HepG2 (cell line): ENCODE measurements at regions not wholly inside any gene's neighbourhood (a gene's known extent, or its start where the extent isn't known, plus 50 kb on each side); places are given as distances from the start of the nearest gene placed in this dataset.

Source experiments
- CHCHD3 ChIP-seq: sonication (generic); formaldehyde crosslinking; IDR thresholded peaks from 2 replicates; pipeline ENCODE4 v1.8.0; 2022; ENCODE audit warnings: mild to moderate bottlenecking, missing genetic modification reagents, moderate library complexity
- GABPB1 ChIP-seq: IDR thresholded peaks from 2 replicates; pipeline ENCODE4 v1.6.1; 2016; ENCODE audit warnings: mild to moderate bottlenecking, missing genetic modification reagents, moderate library complexity, missing compliant biosample characterization
- HDAC2 ChIP-seq: sonication (generic); formaldehyde crosslinking; IDR thresholded peaks from 2 replicates; pipeline ENCODE4 v1.4.0; 2020; ENCODE audit warnings: missing genetic modification reagents
- HNF4G ChIP-seq, 2 experiments: sonication (generic) in 1 of 2; formaldehyde crosslinking in 1 of 2; IDR thresholded peaks; 2 replicates each; pipeline versions ENCODE4 v1.4.0 to v1.6.1; 2011 to 2020; ENCODE audit warnings: borderline replicate concordance in 2 of 2, low read depth in 2 of 2, mild to moderate bottlenecking in 2 of 2, low read length in 1 of 2, missing genetic modification reagents in 1 of 2, moderate library complexity in 1 of 2
- KDM1A ChIP-seq: IDR thresholded peaks from 2 replicates; pipeline ENCODE4 v1.6.1; 2016; ENCODE audit warnings: missing compliant biosample characterization
- KLF13 ChIP-seq: sonication (generic); formaldehyde crosslinking; IDR thresholded peaks from 2 replicates; pipeline ENCODE4 v1.4.0; 2020; ENCODE audit warnings: mild to moderate bottlenecking, missing genetic modification reagents
- MED8 ChIP-seq: sonication (generic); formaldehyde crosslinking; IDR thresholded peaks from 2 replicates; pipeline ENCODE4 v1.8.1; 2023; ENCODE audit warnings: mild to moderate bottlenecking, missing genetic modification reagents; ENCODE audit not compliant: insufficient replicate concordance
- MEIS2 ChIP-seq: sonication (generic); formaldehyde crosslinking; IDR thresholded peaks from 2 replicates; pipeline ENCODE4 v1.9.0; 2021; ENCODE audit warnings: mild to moderate bottlenecking, missing genetic modification reagents
- MTA1 ChIP-seq: sonication (generic); formaldehyde crosslinking; IDR thresholded peaks from 2 replicates; pipeline ENCODE4 v1.4.0; 2020; ENCODE audit warnings: missing genetic modification reagents, mild to moderate bottlenecking, borderline replicate concordance
- NCOA2 ChIP-seq: sonication (generic); formaldehyde crosslinking; IDR thresholded peaks from 2 replicates; pipeline ENCODE4 v1.8.0; 2022; ENCODE audit warnings: inconsistent platforms
- NFATC3 ChIP-seq: sonication (generic); formaldehyde crosslinking; IDR thresholded peaks from 2 replicates; pipeline ENCODE4 v1.5.1; 2020; ENCODE audit warnings: mild to moderate bottlenecking, missing genetic modification reagents
- PHF20 ChIP-seq: sonication (generic); formaldehyde crosslinking; IDR thresholded peaks from 2 replicates; pipeline ENCODE4 v1.5.0; 2020; ENCODE audit warnings: mild to moderate bottlenecking, missing genetic modification reagents
- PHF5A ChIP-seq: IDR thresholded peaks from one replicate; pipeline ENCODE4 v1.6.1; 2018; ENCODE audit warnings: low read depth, missing genetic modification reagents; ENCODE audit not compliant: unreplicated experiment
- SP2 ChIP-seq: sonication (generic); formaldehyde crosslinking; IDR thresholded peaks from 2 replicates; pipeline ENCODE4 v1.5.1; 2020; ENCODE audit warnings: mild to moderate bottlenecking, missing genetic modification reagents
- ZFYVE20 ChIP-seq: sonication (generic); formaldehyde crosslinking; IDR thresholded peaks from 2 replicates; pipeline ENCODE4 v1.8.0; 2023; ENCODE audit warnings: low read depth, mild to moderate bottlenecking, moderate library complexity, missing genetic modification reagents, borderline replicate concordance
- ZNF331 ChIP-seq: sonication (generic); formaldehyde crosslinking; IDR thresholded peaks from 2 replicates; pipeline ENCODE4 v1.4.0; 2020; ENCODE audit warnings: missing genetic modification reagents
- ZNF644 ChIP-seq: IDR thresholded peaks from 2 replicates; pipeline ENCODE4 v1.6.1; 2016; ENCODE audit warnings: low read depth
- ZNF674 ChIP-seq: sonication (generic); formaldehyde crosslinking; IDR thresholded peaks from 2 replicates; pipeline ENCODE4 v1.5.0; 2020; ENCODE audit warnings: low read depth, mild to moderate bottlenecking, missing genetic modification reagents
- ZNF713 ChIP-seq: sonication (generic); formaldehyde crosslinking; IDR thresholded peaks from 2 replicates; pipeline ENCODE4 v1.4.0; 2020; ENCODE audit warnings: mild to moderate bottlenecking, missing genetic modification reagents
- TF ChIP-seq, protein P1 (sequence below): sonication (generic); formaldehyde crosslinking; IDR thresholded peaks from 2 replicates; pipeline ENCODE4 v1.5.0; 2020; ENCODE audit warnings: mild to moderate bottlenecking, missing genetic modification reagents, borderline replicate concordance
- TF ChIP-seq, protein P2 (sequence below): sonication (generic); formaldehyde crosslinking; IDR thresholded peaks from 2 replicates; pipeline ENCODE4 v1.5.1; 2020; ENCODE audit warnings: mild to moderate bottlenecking, moderate library complexity, missing genetic modification reagents
- TF ChIP-seq, protein P3 (sequence below): IDR thresholded peaks from 2 replicates; pipeline ENCODE4 v1.6.1; 2016; ENCODE audit warnings: missing genetic modification reagents, missing compliant biosample characterization

DNA sequence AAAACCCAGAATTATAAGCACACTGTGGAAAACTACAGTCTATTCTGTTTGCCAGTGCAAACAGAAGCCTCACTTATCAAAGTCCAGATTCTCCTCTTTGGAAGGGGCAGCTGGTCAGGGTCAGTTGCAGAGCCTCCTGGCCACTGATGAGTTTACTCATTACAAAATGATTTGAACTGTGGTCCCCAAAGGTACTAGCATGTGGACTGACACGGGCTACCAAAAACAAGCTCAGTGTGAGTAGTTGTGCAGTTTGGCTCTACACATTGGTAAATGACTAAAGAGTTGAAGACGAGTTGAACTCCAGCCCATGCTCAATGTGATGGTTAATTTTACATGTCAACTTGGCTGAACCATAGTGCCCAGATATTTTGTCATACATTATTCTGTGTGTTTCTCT, 221.5 kb downstream of the ZIC4 start (continued):
- no peak for TF ChIP-seq MED8 (CRISPR knock-in tag)
- TF ChIP-seq, protein P1, sequence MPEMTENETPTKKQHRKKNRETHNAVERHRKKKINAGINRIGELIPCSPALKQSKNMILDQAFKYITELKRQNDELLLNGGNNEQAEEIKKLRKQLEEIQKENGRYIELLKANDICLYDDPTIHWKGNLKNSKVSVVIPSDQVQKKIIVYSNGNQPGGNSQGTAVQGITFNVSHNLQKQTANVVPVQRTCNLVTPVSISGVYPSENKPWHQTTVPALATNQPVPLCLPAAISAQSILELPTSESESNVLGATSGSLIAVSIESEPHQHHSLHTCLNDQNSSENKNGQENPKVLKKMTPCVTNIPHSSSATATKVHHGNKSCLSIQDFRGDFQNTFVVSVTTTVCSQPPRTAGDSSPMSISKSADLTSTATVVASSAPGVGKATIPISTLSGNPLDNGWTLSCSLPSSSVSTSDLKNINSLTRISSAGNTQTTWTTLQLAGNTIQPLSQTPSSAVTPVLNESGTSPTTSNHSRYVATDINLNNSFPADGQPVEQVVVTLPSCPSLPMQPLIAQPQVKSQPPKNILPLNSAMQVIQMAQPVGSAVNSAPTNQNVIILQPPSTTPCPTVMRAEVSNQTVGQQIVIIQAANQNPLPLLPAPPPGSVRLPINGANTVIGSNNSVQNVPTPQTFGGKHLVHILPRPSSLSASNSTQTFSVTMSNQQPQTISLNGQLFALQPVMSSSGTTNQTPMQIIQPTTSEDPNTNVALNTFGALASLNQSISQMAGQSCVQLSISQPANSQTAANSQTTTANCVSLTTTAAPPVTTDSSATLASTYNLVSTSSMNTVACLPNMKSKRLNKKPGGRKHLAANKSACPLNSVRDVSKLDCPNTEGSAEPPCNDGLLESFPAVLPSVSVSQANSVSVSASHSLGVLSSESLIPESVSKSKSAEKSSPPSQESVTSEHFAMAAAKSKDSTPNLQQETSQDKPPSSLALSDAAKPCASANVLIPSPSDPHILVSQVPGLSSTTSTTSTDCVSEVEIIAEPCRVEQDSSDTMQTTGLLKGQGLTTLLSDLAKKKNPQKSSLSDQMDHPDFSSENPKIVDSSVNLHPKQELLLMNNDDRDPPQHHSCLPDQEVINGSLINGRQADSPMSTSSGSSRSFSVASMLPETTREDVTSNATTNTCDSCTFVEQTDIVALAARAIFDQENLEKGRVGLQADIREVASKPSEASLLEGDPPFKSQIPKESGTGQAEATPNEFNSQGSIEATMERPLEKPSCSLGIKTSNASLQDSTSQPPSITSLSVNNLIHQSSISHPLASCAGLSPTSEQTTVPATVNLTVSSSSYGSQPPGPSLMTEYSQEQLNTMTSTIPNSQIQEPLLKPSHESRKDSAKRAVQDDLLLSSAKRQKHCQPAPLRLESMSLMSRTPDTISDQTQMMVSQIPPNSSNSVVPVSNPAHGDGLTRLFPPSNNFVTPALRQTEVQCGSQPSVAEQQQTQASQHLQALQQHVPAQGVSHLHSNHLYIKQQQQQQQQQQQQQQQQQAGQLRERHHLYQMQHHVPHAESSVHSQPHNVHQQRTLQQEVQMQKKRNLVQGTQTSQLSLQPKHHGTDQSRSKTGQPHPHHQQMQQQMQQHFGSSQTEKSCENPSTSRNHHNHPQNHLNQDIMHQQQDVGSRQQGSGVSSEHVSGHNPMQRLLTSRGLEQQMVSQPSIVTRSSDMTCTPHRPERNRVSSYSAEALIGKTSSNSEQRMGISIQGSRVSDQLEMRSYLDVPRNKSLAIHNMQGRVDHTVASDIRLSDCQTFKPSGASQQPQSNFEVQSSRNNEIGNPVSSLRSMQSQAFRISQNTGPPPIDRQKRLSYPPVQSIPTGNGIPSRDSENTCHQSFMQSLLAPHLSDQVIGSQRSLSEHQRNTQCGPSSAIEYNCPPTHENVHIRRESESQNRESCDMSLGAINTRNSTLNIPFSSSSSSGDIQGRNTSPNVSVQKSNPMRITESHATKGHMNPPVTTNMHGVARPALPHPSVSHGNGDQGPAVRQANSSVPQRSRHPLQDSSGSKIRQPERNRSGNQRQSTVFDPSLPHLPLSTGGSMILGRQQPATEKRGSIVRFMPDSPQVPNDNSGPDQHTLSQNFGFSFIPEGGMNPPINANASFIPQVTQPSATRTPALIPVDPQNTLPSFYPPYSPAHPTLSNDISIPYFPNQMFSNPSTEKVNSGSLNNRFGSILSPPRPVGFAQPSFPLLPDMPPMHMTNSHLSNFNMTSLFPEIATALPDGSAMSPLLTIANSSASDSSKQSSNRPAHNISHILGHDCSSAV (CRISPR knock-in tag) = no peak
- TF ChIP-seq ZFYVE20 = no peak
- TF ChIP-seq NCOA2 (CRISPR knock-in tag) = peak; percentile 92
- TF ChIP-seq PHF5A (CRISPR knock-in tag) = no peak
- TF ChIP-seq, protein P2, sequence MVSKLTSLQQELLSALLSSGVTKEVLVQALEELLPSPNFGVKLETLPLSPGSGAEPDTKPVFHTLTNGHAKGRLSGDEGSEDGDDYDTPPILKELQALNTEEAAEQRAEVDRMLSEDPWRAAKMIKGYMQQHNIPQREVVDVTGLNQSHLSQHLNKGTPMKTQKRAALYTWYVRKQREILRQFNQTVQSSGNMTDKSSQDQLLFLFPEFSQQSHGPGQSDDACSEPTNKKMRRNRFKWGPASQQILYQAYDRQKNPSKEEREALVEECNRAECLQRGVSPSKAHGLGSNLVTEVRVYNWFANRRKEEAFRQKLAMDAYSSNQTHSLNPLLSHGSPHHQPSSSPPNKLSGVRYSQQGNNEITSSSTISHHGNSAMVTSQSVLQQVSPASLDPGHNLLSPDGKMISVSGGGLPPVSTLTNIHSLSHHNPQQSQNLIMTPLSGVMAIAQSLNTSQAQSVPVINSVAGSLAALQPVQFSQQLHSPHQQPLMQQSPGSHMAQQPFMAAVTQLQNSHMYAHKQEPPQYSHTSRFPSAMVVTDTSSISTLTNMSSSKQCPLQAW (CRISPR knock-in tag) = peak; percentile 85
- TF ChIP-seq PHF20 (CRISPR knock-in tag) = no peak
- TF ChIP-seq ZNF674 (CRISPR knock-in tag) = no peak
- TF ChIP-seq MTA1 = no peak
- peak; percentile 52; the same call in 1 of the 2 replicates for TF ChIP-seq KDM1A (CRISPR knock-in tag)
- TF ChIP-seq ZNF713 (CRISPR knock-in tag) = no peak
- peak; percentile 98 for TF ChIP-seq ZNF644 (CRISPR knock-in tag)
- TF ChIP-seq NFATC3 (CRISPR knock-in tag) = no peak
- TF ChIP-seq HDAC2 (CRISPR knock-in tag) = peak; percentile 88
- TF ChIP-seq CHCHD3 (CRISPR knock-in tag) = no peak
- no peak; the same call in 1 of the 2 replicates for TF ChIP-seq GABPB1 (CRISPR knock-in tag)
- TF ChIP-seq HNF4G (IDR thresholded peaks at IDR 0.05; ENCODE audit: borderline replicate concordance, low read depth, low read length) = peak; percentile 96
- peak; percentile 93 for TF ChIP-seq HNF4G (CRISPR knock-in tag; IDR thresholded peaks at IDR 0.05; ENCODE audit: borderline replicate concordance, low read depth)
- TF ChIP-seq KLF13 (CRISPR knock-in tag) = no peak
- TF ChIP-seq ZNF331 (CRISPR knock-in tag) = peak; percentile 79
- peak; percentile 33; the same call in 1 of the 2 replicates for TF ChIP-seq MEIS2
- TF ChIP-seq SP2 = no peak
- TF ChIP-seq, protein P3, sequence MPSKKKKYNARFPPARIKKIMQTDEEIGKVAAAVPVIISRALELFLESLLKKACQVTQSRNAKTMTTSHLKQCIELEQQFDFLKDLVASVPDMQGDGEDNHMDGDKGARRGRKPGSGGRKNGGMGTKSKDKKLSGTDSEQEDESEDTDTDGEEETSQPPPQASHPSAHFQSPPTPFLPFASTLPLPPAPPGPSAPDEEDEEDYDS (CRISPR knock-in tag) = peak; percentile 22; the same call in 1 of the 2 replicates
